ENCODE measurements at regions not wholly inside any gene's neighbourhood (a gene's known extent, or its start where the extent isn't known, plus 50 kb on each side); places are given as distances from the start of the nearest gene placed in this dataset.
"Not testable (repeated sequence)": the region's sequence is repeated elsewhere in the genome, so short reads cannot be mapped to it uniquely, and the experiment has no call there.

GRCh38 chr14:105761842-105762241 is 235.5 kb downstream of the TMEM121 start:
- no peak overlapping the region for H3K4me3 ChIP-seq (ENCODE audit: low read length)
- TF ChIP-seq CTCF (conservative IDR thresholded peaks at IDR 0.05; ENCODE audit: low read depth, low read length), result no peak
- DNase-seq (ENCODE audit: low read depth), result no peak

- H3K4me3 ChIP-seq (ENCODE audit: low read length); DNase-seq (ENCODE audit: low read depth): not testable (repeated sequence)
Observed at GRCh38 chr14:105762262-105762661, 235.9 kb downstream of the TMEM121 start.

GRCh38 chr14:105764254-105764901 is 238.0 kb downstream of the TMEM121 start:
- DNase-seq (ENCODE audit: low read depth); H3K4me3 ChIP-seq (ENCODE audit: low read length): not testable (repeated sequence)

- DNase-seq (ENCODE audit: low read depth); H3K4me3 ChIP-seq (ENCODE audit: low read length): not testable (repeated sequence)
Observed at GRCh38 chr14:105765072-105765825, 238.9 kb downstream of the TMEM121 start.

GRCh38 chr14:105765893-105766614 is 239.7 kb downstream of the TMEM121 start:
- no peak overlapping the region for H3K4me3 ChIP-seq (ENCODE audit: low read length)
- no peak for DNase-seq (ENCODE audit: low read depth)
- TF ChIP-seq CTCF (conservative IDR thresholded peaks at IDR 0.05; ENCODE audit: low read depth, low read length), result no peak

- DNase-seq (ENCODE audit: low read depth), result no peak
- no peak for TF ChIP-seq CTCF (conservative IDR thresholded peaks at IDR 0.05; ENCODE audit: low read depth, low read length)
- no peak overlapping the region for H3K4me3 ChIP-seq (ENCODE audit: low read length)
Observed at GRCh38 chr14:105767315-105767714, 240.9 kb downstream of the TMEM121 start.

- DNase-seq (ENCODE audit: low read depth); H3K4me3 ChIP-seq (ENCODE audit: low read length): not testable (repeated sequence)
Observed at GRCh38 chr14:105768039-105768438, 241.7 kb downstream of the TMEM121 start.

GRCh38 chr14:105769061-105769730 is 242.8 kb downstream of the TMEM121 start:
- not testable (repeated sequence) for DNase-seq (ENCODE audit: low read depth); H3K4me3 ChIP-seq (ENCODE audit: low read length)

- not testable (repeated sequence) for H3K4me3 ChIP-seq (ENCODE audit: low read length); DNase-seq (ENCODE audit: low read depth)
Observed at GRCh38 chr14:105770619-105771216, 244.3 kb downstream of the TMEM121 start.

GRCh38 chr14:105771261-105772226 is 245.2 kb downstream of the TMEM121 start:
- not testable (repeated sequence) for DNase-seq (ENCODE audit: low read depth)

GRCh38 chr14:105772710-105773250 is 246.4 kb downstream of the TMEM121 start:
- DNase-seq (ENCODE audit: low read depth); H3K4me3 ChIP-seq (ENCODE audit: low read length): not testable (repeated sequence)

More at GRCh38 chr14:105771261-105772226, 245.2 kb downstream of the TMEM121 start:
- not testable (repeated sequence) for H3K4me3 ChIP-seq (ENCODE audit: low read length)
